ENCODE measurements at regions not wholly inside any gene's neighbourhood (a gene's known extent, or its start where the extent isn't known, plus 50 kb on each side); places are given as distances from the start of the nearest gene placed in this dataset.

DNA sequence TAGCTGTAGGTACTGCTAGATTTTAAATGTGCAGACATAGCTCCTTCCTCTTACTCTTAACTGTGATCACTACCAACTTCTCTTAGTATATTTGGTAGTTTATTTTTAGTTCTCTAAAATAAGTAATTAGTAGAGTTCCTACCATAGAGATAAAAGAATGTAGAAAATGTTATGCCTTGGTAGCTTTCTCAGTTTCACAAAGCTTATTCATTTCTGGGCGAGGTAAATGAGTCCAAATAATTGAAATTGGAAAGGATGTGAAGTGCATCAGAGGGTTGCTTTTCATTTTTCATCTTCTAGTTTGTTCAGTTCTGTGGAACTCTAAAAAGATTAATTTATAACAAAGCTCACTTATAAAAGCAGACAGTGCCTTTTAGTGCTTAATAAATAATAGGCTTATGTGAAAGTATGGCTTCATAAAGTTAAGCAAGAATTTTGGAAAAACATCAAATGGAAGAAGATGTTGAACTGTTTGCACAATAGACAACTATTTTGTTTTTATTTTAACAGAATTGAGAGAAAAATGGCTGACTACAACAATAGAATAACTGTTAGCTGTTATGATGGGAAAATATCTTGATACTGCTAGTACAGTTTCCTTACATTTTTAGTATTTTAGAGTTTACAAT is 303.7 kb downstream of the UTRN start (continued):
- TF ChIP-seq, protein P1, sequence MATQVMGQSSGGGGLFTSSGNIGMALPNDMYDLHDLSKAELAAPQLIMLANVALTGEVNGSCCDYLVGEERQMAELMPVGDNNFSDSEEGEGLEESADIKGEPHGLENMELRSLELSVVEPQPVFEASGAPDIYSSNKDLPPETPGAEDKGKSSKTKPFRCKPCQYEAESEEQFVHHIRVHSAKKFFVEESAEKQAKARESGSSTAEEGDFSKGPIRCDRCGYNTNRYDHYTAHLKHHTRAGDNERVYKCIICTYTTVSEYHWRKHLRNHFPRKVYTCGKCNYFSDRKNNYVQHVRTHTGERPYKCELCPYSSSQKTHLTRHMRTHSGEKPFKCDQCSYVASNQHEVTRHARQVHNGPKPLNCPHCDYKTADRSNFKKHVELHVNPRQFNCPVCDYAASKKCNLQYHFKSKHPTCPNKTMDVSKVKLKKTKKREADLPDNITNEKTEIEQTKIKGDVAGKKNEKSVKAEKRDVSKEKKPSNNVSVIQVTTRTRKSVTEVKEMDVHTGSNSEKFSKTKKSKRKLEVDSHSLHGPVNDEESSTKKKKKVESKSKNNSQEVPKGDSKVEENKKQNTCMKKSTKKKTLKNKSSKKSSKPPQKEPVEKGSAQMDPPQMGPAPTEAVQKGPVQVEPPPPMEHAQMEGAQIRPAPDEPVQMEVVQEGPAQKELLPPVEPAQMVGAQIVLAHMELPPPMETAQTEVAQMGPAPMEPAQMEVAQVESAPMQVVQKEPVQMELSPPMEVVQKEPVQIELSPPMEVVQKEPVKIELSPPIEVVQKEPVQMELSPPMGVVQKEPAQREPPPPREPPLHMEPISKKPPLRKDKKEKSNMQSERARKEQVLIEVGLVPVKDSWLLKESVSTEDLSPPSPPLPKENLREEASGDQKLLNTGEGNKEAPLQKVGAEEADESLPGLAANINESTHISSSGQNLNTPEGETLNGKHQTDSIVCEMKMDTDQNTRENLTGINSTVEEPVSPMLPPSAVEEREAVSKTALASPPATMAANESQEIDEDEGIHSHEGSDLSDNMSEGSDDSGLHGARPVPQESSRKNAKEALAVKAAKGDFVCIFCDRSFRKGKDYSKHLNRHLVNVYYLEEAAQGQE (IDR thresholded peaks at IDR 0.05): no peak
- TF ChIP-seq SP1 (IDR thresholded peaks at IDR 0.05): no peak
- TF ChIP-seq EGR1 (IDR thresholded peaks at IDR 0.05; ENCODE audit: low read depth in 2 of 2): no peak
- TF ChIP-seq HNF4A (conservative IDR thresholded peaks at IDR 0.05): no peak
- TF ChIP-seq FOXA1 (IDR thresholded peaks at IDR 0.05): no peak
- no peak for TF ChIP-seq FOXA2 (IDR thresholded peaks at IDR 0.05)
- TF ChIP-seq YY1 (IDR thresholded peaks at IDR 0.05): no peak
- no peak for TF ChIP-seq TAF1 (conservative IDR thresholded peaks at IDR 0.05)

DNA sequence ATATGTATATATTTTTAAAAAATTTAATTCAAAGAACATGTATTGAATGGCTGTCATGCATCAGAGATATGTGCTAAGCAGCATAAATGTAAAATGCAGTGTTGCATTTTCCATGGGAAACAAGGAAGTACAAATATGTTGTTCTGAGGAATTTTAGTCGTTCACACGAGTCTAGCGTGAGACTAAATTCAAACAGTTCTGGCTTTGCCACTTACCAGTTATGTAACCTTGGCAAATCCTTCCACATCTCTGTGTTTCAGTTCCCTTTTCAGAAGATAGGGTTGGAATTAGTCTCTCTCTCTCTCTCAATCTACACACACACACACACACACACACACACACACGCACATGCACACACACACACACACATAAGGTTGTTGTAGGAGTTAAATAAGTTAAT is 305.4 kb downstream of the UTRN start:
- Histone ChIP-seq H3K36me3 (ENCODE audit: control insufficient read depth in 4 of 4, insufficient read depth in 3 of 4, low read depth in 1 of 4, low read length in 3 of 4) (no peaks in the 10 kb centered on the region), H3K4me3 (ENCODE audit: low read depth in 1 of 3, low read length in 3 of 3) (no peak overlapping the region), H3K4me1 (ENCODE audit: control insufficient read depth in 4 of 4, insufficient read depth in 4 of 4, low read length in 3 of 4) (no peaks in the 10 kb centered on the region), H3K9me3 (ENCODE audit: control insufficient read depth in 4 of 4, low read length in 3 of 4) (no peaks in the 10 kb centered on the region), H3K27me3 (ENCODE audit: control insufficient read depth in 4 of 4, insufficient read depth in 4 of 4, low read length in 3 of 4) (no peaks in the 10 kb centered on the region), H3K27ac (ENCODE audit: low read depth in 1 of 2, low read length in 2 of 2) (no peak overlapping the region), H3K9ac (ENCODE audit: low read depth in 1 of 2, low read length in 2 of 2) (no peak overlapping the region)
- TF ChIP-seq RXRA (IDR thresholded peaks at IDR 0.05) (no peak), HNF4G (IDR thresholded peaks at IDR 0.05) (no peak), FOXA1 (IDR thresholded peaks at IDR 0.05) (no peak), RAD21 (IDR thresholded peaks at IDR 0.05) (no peak), NR2F2 (IDR thresholded peaks at IDR 0.05) (no peak), FOXA2 (IDR thresholded peaks at IDR 0.05) (no peak), GABPA (IDR thresholded peaks at IDR 0.05 in 1 of 2, conservative IDR thresholded peaks at IDR 0.05 in 1 of 2) (no peak), JUND (IDR thresholded peaks at IDR 0.05) (no peak), HNF4A (conservative IDR thresholded peaks at IDR 0.05) (no peak), EGR1 (IDR thresholded peaks at IDR 0.05; ENCODE audit: low read depth in 2 of 2) (no peak)
- TF ChIP-seq, protein P1 (IDR thresholded peaks at IDR 0.05): no peak
- TF ChIP-seq, protein P2, sequence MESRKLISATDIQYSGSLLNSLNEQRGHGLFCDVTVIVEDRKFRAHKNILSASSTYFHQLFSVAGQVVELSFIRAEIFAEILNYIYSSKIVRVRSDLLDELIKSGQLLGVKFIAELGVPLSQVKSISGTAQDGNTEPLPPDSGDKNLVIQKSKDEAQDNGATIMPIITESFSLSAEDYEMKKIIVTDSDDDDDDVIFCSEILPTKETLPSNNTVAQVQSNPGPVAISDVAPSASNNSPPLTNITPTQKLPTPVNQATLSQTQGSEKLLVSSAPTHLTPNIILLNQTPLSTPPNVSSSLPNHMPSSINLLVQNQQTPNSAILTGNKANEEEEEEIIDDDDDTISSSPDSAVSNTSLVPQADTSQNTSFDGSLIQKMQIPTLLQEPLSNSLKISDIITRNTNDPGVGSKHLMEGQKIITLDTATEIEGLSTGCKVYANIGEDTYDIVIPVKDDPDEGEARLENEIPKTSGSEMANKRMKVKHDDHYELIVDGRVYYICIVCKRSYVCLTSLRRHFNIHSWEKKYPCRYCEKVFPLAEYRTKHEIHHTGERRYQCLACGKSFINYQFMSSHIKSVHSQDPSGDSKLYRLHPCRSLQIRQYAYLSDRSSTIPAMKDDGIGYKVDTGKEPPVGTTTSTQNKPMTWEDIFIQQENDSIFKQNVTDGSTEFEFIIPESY (IDR thresholded peaks at IDR 0.05): no peak
- TF ChIP-seq, protein P3, sequence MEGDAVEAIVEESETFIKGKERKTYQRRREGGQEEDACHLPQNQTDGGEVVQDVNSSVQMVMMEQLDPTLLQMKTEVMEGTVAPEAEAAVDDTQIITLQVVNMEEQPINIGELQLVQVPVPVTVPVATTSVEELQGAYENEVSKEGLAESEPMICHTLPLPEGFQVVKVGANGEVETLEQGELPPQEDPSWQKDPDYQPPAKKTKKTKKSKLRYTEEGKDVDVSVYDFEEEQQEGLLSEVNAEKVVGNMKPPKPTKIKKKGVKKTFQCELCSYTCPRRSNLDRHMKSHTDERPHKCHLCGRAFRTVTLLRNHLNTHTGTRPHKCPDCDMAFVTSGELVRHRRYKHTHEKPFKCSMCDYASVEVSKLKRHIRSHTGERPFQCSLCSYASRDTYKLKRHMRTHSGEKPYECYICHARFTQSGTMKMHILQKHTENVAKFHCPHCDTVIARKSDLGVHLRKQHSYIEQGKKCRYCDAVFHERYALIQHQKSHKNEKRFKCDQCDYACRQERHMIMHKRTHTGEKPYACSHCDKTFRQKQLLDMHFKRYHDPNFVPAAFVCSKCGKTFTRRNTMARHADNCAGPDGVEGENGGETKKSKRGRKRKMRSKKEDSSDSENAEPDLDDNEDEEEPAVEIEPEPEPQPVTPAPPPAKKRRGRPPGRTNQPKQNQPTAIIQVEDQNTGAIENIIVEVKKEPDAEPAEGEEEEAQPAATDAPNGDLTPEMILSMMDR (IDR thresholded peaks at IDR 0.05; ENCODE audit: low read depth, low read length, missing input control): no peak
- DNase-seq (ENCODE audit: low spot score): no peak
- 52% methylated on average over 4 of the region's 4 CpGs for WGBS

All from liver (tissue), 8 donors.